Loucy (cell line): ENCODE measurements at regions not wholly inside any gene's neighbourhood (a gene's known extent, or its start where the extent isn't known, plus 50 kb on each side); places are given as distances from the start of the nearest gene placed in this dataset.

Experiments
- H2AFZ ChIP-seq: fragments of 200-600 bp; sonication (generic); 2 replicates; pipeline ENCODE4 v1.6.0; 2016; ENCODE audit warnings: antibody characterized with exemption, mild to moderate bottlenecking, low read length, moderate library complexity
- H3F3A ChIP-seq: fragments of 200-600 bp; 2 replicates; pipeline ENCODE4 v1.6.0; 2016; ENCODE audit warnings: antibody characterized with exemption, low read depth, mild to moderate bottlenecking
- H3K27me3 ChIP-seq: fragments of 200-600 bp; sonication (generic); 2 replicates; pipeline ENCODE4 v1.6.1; 2014; ENCODE audit warnings: low read length, mild to moderate bottlenecking; ENCODE audit not compliant: insufficient read depth, poor library complexity, severe bottlenecking
- H3K36me3 ChIP-seq: fragments of 200-600 bp; sonication (generic); 2 replicates; pipeline ENCODE4 v1.6.1; 2016; ENCODE audit warnings: low read length; ENCODE audit not compliant: insufficient read depth
- H3K4me1 ChIP-seq: fragments of 200-600 bp; sonication (generic); 2 replicates; pipeline ENCODE4 v1.5.1; 2014; ENCODE audit warnings: low read length, mild to moderate bottlenecking; ENCODE audit not compliant: insufficient read depth, poor library complexity, severe bottlenecking
- H3K4me2 ChIP-seq: fragments of 200-600 bp; sonication (generic); 2 replicates; pipeline ENCODE4 v1.6.0; 2014; ENCODE audit warnings: antibody characterized with exemption, low read length, low read depth, mild to moderate bottlenecking; ENCODE audit not compliant: poor library complexity, severe bottlenecking
- H3K4me3 ChIP-seq: fragments of 200-600 bp; sonication (generic); 2 replicates; pipeline ENCODE4 v1.5.1; 2014; ENCODE audit warnings: low read length, mild to moderate bottlenecking, mixed read lengths; ENCODE audit not compliant: poor library complexity, severe bottlenecking
- H3K79me2 ChIP-seq: fragments of 200-600 bp; sonication (generic); 2 replicates; pipeline ENCODE4 v1.6.1; 2014; ENCODE audit warnings: low read length; ENCODE audit not compliant: insufficient read depth
- H3K9ac ChIP-seq: fragments of 200-600 bp; sonication (generic); 2 replicates; pipeline ENCODE4 v1.6.0; 2014; ENCODE audit warnings: mild to moderate bottlenecking, low read depth, low read length, moderate library complexity; ENCODE audit not compliant: poor library complexity, severe bottlenecking
- H3K9me2 ChIP-seq: fragments of 200-600 bp; sonication (generic); replicated peaks from 2 replicates; pipeline ENCODE4 v1.6.1; 2016; ENCODE audit warnings: low read depth, low read length, mixed read lengths
- H3K9me3 ChIP-seq: fragments of 200-600 bp; sonication (generic); 2 replicates; pipeline ENCODE4 v1.6.1; 2014; ENCODE audit warnings: mild to moderate bottlenecking, antibody characterized with exemption, low read length, low read depth; ENCODE audit not compliant: insufficient read depth
- H4K20me1 ChIP-seq: fragments of 200-600 bp; sonication (generic); 2 replicates; pipeline ENCODE4 v1.6.0; 2014; ENCODE audit warnings: antibody characterized with exemption, low read length, mild to moderate bottlenecking; ENCODE audit not compliant: insufficient read depth, poor library complexity, severe bottlenecking
- CTCF ChIP-seq: fragments of 200-600 bp; sonication (generic); conservative IDR thresholded peaks from 2 replicates; pipeline ENCODE4 v1.5.1; 2014; ENCODE audit warnings: mild to moderate bottlenecking, antibody characterized with exemption, low read length
- EZH2phosphoT487 ChIP-seq: fragments of 200-600 bp; IDR thresholded peaks from 2 replicates; pipeline ENCODE4 v1.6.1; 2018; ENCODE audit warnings: antibody characterized with exemption, mild to moderate bottlenecking, moderate library complexity, borderline replicate concordance

- no peaks in the 10 kb centered on the region for H3K79me2 ChIP-seq
- no peaks in the 10 kb centered on the region for H3K36me3 ChIP-seq
- H3K4me2 ChIP-seq = no peak overlapping the region
- H3F3A ChIP-seq = no peaks in the 10 kb centered on the region
- no peak overlapping the region for H3K4me3 ChIP-seq
- no peak overlapping the region for H3K9ac ChIP-seq
- H2AFZ ChIP-seq = no peak overlapping the region
- no peaks in the 10 kb centered on the region for H3K9me3 ChIP-seq
- no peaks in the 10 kb centered on the region for H3K4me1 ChIP-seq
- TF ChIP-seq CTCF (no peak), EZH2phosphoT487 (no peak)
- H3K27me3 ChIP-seq = no peaks in the 10 kb centered on the region
- no peaks in the 10 kb centered on the region for H4K20me1 ChIP-seq
- no peaks in the 10 kb centered on the region for H3K9me2 ChIP-seq
Measured at GRCh38 chr5:97919719-97920118, 736.7 kb upstream of the RIOK2 start.

GRCh38 chr5:97922776-97923175 lies 739.7 kb upstream of the RIOK2 start:
- Histone ChIP-seq H3K36me3 (no peaks in the 10 kb centered on the region), H3K79me2 (no peaks in the 10 kb centered on the region), H3F3A (no peaks in the 10 kb centered on the region), H3K9me3 (no peaks in the 10 kb centered on the region), H3K4me2 (no peak overlapping the region), H2AFZ (no peak overlapping the region), H3K9me2 (no peaks in the 10 kb centered on the region), H3K4me3 (no peak overlapping the region), H3K9ac (no peak overlapping the region), H4K20me1 (no peaks in the 10 kb centered on the region), H3K27me3 (no peaks in the 10 kb centered on the region), H3K4me1 (no peaks in the 10 kb centered on the region)
- TF ChIP-seq CTCF (no peak), EZH2phosphoT487 (no peak)

- no peak overlapping the region for H3K4me2 ChIP-seq
- TF ChIP-seq CTCF = no peak
- no peak for TF ChIP-seq EZH2phosphoT487
Measured at GRCh38 chr5:97923496-97923895, 740.4 kb upstream of the RIOK2 start.

More at GRCh38 chr5:97923496-97923895, 740.4 kb upstream of the RIOK2 start:
- Histone ChIP-seq H3K79me2 (no peaks in the 10 kb centered on the region), H3F3A (no peaks in the 10 kb centered on the region), H3K36me3 (no peaks in the 10 kb centered on the region), H3K27me3 (no peaks in the 10 kb centered on the region), H3K9me2 (no peaks in the 10 kb centered on the region), H3K9me3 (no peaks in the 10 kb centered on the region), H3K4me1 (no peaks in the 10 kb centered on the region), H3K9ac (no peak overlapping the region), H3K4me3 (no peak overlapping the region), H4K20me1 (no peaks in the 10 kb centered on the region), H2AFZ (no peak overlapping the region)
